ENCODE measurements at regions not wholly inside any gene's neighbourhood (a gene's known extent, or its start where the extent isn't known, plus 50 kb on each side); places are given as distances from the start of the nearest gene placed in this dataset.

- ATAC-seq: no peak
These were observed 164.7 kb downstream of the MZT1 start for GRCh38 chr13:72562686-72563085.

GRCh38 chr13:72561791-72562190, 165.6 kb downstream of the MZT1 start:
- Histone ChIP-seq H3K36me3 (no peaks in the 10 kb centered on the region), H3K9me3 (no peaks in the 10 kb centered on the region), H3K4me1 (no peaks in the 10 kb centered on the region), H3K27me3 (no peaks in the 10 kb centered on the region), H3K4me3 (no peak overlapping the region), H3K27ac (no peak overlapping the region)
- no peak for TF ChIP-seq POLR2A (IDR thresholded peaks at IDR 0.05)
- TF ChIP-seq, protein P1, sequence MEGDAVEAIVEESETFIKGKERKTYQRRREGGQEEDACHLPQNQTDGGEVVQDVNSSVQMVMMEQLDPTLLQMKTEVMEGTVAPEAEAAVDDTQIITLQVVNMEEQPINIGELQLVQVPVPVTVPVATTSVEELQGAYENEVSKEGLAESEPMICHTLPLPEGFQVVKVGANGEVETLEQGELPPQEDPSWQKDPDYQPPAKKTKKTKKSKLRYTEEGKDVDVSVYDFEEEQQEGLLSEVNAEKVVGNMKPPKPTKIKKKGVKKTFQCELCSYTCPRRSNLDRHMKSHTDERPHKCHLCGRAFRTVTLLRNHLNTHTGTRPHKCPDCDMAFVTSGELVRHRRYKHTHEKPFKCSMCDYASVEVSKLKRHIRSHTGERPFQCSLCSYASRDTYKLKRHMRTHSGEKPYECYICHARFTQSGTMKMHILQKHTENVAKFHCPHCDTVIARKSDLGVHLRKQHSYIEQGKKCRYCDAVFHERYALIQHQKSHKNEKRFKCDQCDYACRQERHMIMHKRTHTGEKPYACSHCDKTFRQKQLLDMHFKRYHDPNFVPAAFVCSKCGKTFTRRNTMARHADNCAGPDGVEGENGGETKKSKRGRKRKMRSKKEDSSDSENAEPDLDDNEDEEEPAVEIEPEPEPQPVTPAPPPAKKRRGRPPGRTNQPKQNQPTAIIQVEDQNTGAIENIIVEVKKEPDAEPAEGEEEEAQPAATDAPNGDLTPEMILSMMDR (IDR thresholded peaks at IDR 0.05): no peak
- ATAC-seq (no peak), DNase-seq (no peak)
- WGBS, 4 donors: 56 to 66% (median 66%) methylated on average over 2 of the region's 2 CpGs
- intact Hi-C loops (cut with DNase I): no loop called here

More at GRCh38 chr13:72562686-72563085, 164.7 kb downstream of the MZT1 start:
- H3K27me3 ChIP-seq: no peaks in the 10 kb centered on the region
- no peaks in the 10 kb centered on the region for H3K9me3 ChIP-seq
- 90 to 97% (median 94%) methylated on average over 2 of the region's 2 CpGs for WGBS, 4 donors
- no peak overlapping the region for H3K4me3 ChIP-seq
- no peak overlapping the region for H3K27ac ChIP-seq
- TF ChIP-seq POLR2A (IDR thresholded peaks at IDR 0.05): no peak
- TF ChIP-seq, protein P1 (IDR thresholded peaks at IDR 0.05): no peak
- H3K4me1 ChIP-seq: no peaks in the 10 kb centered on the region
- intact Hi-C loops (cut with DNase I): no loop called here
- DNase-seq: no peak
- no peaks in the 10 kb centered on the region for H3K36me3 ChIP-seq

- H3K27ac ChIP-seq: no peak overlapping the region
- WGBS, 4 donors: 94 to 97% (median 96%) methylated on average over 2 of the region's 2 CpGs
- no peak overlapping the region for H3K4me3 ChIP-seq
- no peak for DNase-seq
- H3K4me1 ChIP-seq: no peaks in the 10 kb centered on the region
- H3K9me3 ChIP-seq: no peaks in the 10 kb centered on the region
- ATAC-seq: no peak
- intact Hi-C loops (cut with DNase I): no loop called here
- H3K36me3 ChIP-seq: no peaks in the 10 kb centered on the region
- no peak for TF ChIP-seq POLR2A (IDR thresholded peaks at IDR 0.05)
- TF ChIP-seq, protein P1 (IDR thresholded peaks at IDR 0.05): no peak
- H3K27me3 ChIP-seq: no peaks in the 10 kb centered on the region
These were observed 167.7 kb downstream of the MZT1 start for GRCh38 chr13:72559716-72560115.

DNA sequence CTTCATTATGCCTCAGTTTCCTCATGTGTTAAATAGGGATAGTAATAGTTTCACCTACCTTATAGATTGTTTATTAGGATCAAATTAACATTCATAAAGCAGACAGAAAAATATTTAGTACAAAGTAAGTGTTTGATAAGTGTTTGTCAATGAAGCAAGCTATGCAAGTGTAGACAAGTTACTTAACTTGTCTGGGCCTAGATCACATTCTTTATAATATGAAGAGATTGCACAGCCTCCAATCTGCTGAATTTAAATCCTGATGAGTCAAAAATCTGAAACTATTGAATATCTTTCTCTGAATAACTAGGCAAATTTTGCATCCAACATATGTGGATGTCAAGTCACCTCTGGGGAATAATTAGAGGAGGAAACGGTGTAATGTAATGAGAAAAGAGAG, 170.5 kb downstream of the MZT1 start:
- intact Hi-C loops (cut with DNase I): loop anchor here in 1 of 10 donors (2.0 kb wide), 1 partner anchor 30 kb away; no protein-coding TSS in a partner anchor
- no peaks in the 10 kb centered on the region for H3K27me3 ChIP-seq
- TF ChIP-seq, protein P1 (IDR thresholded peaks at IDR 0.05): no peak
- TF ChIP-seq POLR2A (IDR thresholded peaks at IDR 0.05): no peak
- ATAC-seq (no peak), DNase-seq (no peak)
- no peak overlapping the region for H3K27ac ChIP-seq
- no peak overlapping the region for H3K4me3 ChIP-seq
- no peaks in the 10 kb centered on the region for H3K36me3 ChIP-seq
- 64 to 81% (median 72%) methylated on average over 1 of the region's 1 CpG for WGBS, 4 donors
- no peaks in the 10 kb centered on the region for H3K4me1 ChIP-seq
- no peaks in the 10 kb centered on the region for H3K9me3 ChIP-seq

Data from heart left ventricle (tissue), 16 donors.